ENCODE measurements at regions not wholly inside any gene's neighbourhood (a gene's known extent, or its start where the extent isn't known, plus 50 kb on each side); places are given as distances from the start of the nearest gene placed in this dataset.

GRCh38 chr17:34715504-34715903 is 136.1 kb downstream of the TMEM132E start:
- ATAC-seq (ENCODE audit: poor library complexity), result no peak
- no peaks in the 10 kb centered on the region for H3K4me1 ChIP-seq (ENCODE audit: insufficient read depth, low read length)
- H3K4me3 Mint-ChIP-seq, result no peak overlapping the region
- H3K4me1 Mint-ChIP-seq (ENCODE audit: low read depth), result no peaks in the 10 kb centered on the region
- no peak overlapping the region for H3K27ac ChIP-seq (ENCODE audit: low read depth in 1 of 2, low read length in 2 of 2)
- DNase-seq, result no peak
- POLR2A ChIA-PET, result no interaction called here
- H3K9me3 Mint-ChIP-seq, result no peaks in the 10 kb centered on the region
- no peak overlapping the region for H3K27ac Mint-ChIP-seq
- CTCF ChIA-PET, result no interaction called here
- no peak for TF ChIP-seq CTCF (IDR thresholded peaks at IDR 0.05)
- no peak overlapping the region for H3K4me3 ChIP-seq (ENCODE audit: low read length)
- intact Hi-C loops (cut with DNase I, micrococcal nuclease), result no loop called here
- peaks cover 0 to 6% of the 10 kb centered on the region in 2 experiments for H3K27me3 ChIP-seq (ENCODE audit: control insufficient read depth in 1 of 2, insufficient read depth in 2 of 2, low read length in 2 of 2)
- peaks cover 24% of the 10 kb centered on the region for H3K27me3 Mint-ChIP-seq
- H3K9me3 ChIP-seq (ENCODE audit: control insufficient read depth in 1 of 2, insufficient read depth in 1 of 2, low read length in 2 of 2), result peaks cover 0 to 3% of the 10 kb centered on the region in 2 experiments
- no peaks in the 10 kb centered on the region for H3K36me3 Mint-ChIP-seq (ENCODE audit: low read depth)
- H3K36me3 ChIP-seq (ENCODE audit: insufficient read depth, low read length), result no peaks in the 10 kb centered on the region

GRCh38 chr17:34714475-34715410 is 135.4 kb downstream of the TMEM132E start:
- Histone ChIP-seq H3K4me3 (ENCODE audit: low read length) (no peak overlapping the region), H3K36me3 (ENCODE audit: insufficient read depth, low read length) (no peaks in the 10 kb centered on the region), H3K4me1 (ENCODE audit: insufficient read depth, low read length) (no peaks in the 10 kb centered on the region), H3K27me3 (ENCODE audit: control insufficient read depth in 1 of 2, insufficient read depth in 2 of 2, low read length in 2 of 2) (peaks cover 0 to 11% of the 10 kb centered on the region in 2 experiments), H3K9me3 (ENCODE audit: control insufficient read depth in 1 of 2, insufficient read depth in 1 of 2, low read length in 2 of 2) (peaks cover 0 to 3% of the 10 kb centered on the region in 2 experiments), H3K27ac (ENCODE audit: low read depth in 1 of 2, low read length in 2 of 2) (no peak overlapping the region)
- H3K27me3 Mint-ChIP-seq, result peaks cover 29% of the 10 kb centered on the region
- POLR2A ChIA-PET, result no interaction called here
- no peaks in the 10 kb centered on the region for H3K36me3 Mint-ChIP-seq (ENCODE audit: low read depth)
- no peak overlapping the region for H3K4me3 Mint-ChIP-seq
- DNase-seq, result no peak
- H3K27ac Mint-ChIP-seq, result no peak overlapping the region
- no peaks in the 10 kb centered on the region for H3K4me1 Mint-ChIP-seq (ENCODE audit: low read depth)
- CTCF ChIA-PET, result no interaction called here
- TF ChIP-seq CTCF (IDR thresholded peaks at IDR 0.05), result no peak
- intact Hi-C loops (cut with DNase I, micrococcal nuclease), result no loop called here
- no peak for ATAC-seq (ENCODE audit: poor library complexity)
- no peaks in the 10 kb centered on the region for H3K9me3 Mint-ChIP-seq

GRCh38 chr17:34713687-34714086 is 134.3 kb downstream of the TMEM132E start:
- H3K36me3 ChIP-seq (ENCODE audit: insufficient read depth, low read length), result no peaks in the 10 kb centered on the region
- Mint-ChIP-seq H3K27ac (no peak overlapping the region), H3K36me3 (ENCODE audit: low read depth) (no peaks in the 10 kb centered on the region), H3K27me3 (peaks cover 36% of the 10 kb centered on the region), H3K4me1 (ENCODE audit: low read depth) (no peaks in the 10 kb centered on the region), H3K9me3 (no peaks in the 10 kb centered on the region), H3K4me3 (no peak overlapping the region)
- H3K9me3 ChIP-seq (ENCODE audit: control insufficient read depth in 1 of 2, insufficient read depth in 1 of 2, low read length in 2 of 2), result peaks cover 0 to 3% of the 10 kb centered on the region in 2 experiments
- intact Hi-C loops (cut with DNase I, micrococcal nuclease), result no loop called here
- CTCF ChIA-PET, result no interaction called here
- H3K4me3 ChIP-seq (ENCODE audit: low read length), result no peak overlapping the region
- H3K27ac ChIP-seq (ENCODE audit: low read depth in 1 of 2, low read length in 2 of 2), result no peak overlapping the region
- ATAC-seq (ENCODE audit: poor library complexity) (no peak), DNase-seq (no peak)
- TF ChIP-seq CTCF (IDR thresholded peaks at IDR 0.05), result no peak
- POLR2A ChIA-PET, result no interaction called here
- H3K4me1 ChIP-seq (ENCODE audit: insufficient read depth, low read length), result no peaks in the 10 kb centered on the region
- peaks cover 0 to 11% of the 10 kb centered on the region in 2 experiments for H3K27me3 ChIP-seq (ENCODE audit: control insufficient read depth in 1 of 2, insufficient read depth in 2 of 2, low read length in 2 of 2)

Data from CD4-positive, alpha-beta T cell (primary cell).